ENCODE measurements at regions not wholly inside any gene's neighbourhood (a gene's known extent, or its start where the extent isn't known, plus 50 kb on each side); places are given as distances from the start of the nearest gene placed in this dataset.

- TF ChIP-seq, protein P1, sequence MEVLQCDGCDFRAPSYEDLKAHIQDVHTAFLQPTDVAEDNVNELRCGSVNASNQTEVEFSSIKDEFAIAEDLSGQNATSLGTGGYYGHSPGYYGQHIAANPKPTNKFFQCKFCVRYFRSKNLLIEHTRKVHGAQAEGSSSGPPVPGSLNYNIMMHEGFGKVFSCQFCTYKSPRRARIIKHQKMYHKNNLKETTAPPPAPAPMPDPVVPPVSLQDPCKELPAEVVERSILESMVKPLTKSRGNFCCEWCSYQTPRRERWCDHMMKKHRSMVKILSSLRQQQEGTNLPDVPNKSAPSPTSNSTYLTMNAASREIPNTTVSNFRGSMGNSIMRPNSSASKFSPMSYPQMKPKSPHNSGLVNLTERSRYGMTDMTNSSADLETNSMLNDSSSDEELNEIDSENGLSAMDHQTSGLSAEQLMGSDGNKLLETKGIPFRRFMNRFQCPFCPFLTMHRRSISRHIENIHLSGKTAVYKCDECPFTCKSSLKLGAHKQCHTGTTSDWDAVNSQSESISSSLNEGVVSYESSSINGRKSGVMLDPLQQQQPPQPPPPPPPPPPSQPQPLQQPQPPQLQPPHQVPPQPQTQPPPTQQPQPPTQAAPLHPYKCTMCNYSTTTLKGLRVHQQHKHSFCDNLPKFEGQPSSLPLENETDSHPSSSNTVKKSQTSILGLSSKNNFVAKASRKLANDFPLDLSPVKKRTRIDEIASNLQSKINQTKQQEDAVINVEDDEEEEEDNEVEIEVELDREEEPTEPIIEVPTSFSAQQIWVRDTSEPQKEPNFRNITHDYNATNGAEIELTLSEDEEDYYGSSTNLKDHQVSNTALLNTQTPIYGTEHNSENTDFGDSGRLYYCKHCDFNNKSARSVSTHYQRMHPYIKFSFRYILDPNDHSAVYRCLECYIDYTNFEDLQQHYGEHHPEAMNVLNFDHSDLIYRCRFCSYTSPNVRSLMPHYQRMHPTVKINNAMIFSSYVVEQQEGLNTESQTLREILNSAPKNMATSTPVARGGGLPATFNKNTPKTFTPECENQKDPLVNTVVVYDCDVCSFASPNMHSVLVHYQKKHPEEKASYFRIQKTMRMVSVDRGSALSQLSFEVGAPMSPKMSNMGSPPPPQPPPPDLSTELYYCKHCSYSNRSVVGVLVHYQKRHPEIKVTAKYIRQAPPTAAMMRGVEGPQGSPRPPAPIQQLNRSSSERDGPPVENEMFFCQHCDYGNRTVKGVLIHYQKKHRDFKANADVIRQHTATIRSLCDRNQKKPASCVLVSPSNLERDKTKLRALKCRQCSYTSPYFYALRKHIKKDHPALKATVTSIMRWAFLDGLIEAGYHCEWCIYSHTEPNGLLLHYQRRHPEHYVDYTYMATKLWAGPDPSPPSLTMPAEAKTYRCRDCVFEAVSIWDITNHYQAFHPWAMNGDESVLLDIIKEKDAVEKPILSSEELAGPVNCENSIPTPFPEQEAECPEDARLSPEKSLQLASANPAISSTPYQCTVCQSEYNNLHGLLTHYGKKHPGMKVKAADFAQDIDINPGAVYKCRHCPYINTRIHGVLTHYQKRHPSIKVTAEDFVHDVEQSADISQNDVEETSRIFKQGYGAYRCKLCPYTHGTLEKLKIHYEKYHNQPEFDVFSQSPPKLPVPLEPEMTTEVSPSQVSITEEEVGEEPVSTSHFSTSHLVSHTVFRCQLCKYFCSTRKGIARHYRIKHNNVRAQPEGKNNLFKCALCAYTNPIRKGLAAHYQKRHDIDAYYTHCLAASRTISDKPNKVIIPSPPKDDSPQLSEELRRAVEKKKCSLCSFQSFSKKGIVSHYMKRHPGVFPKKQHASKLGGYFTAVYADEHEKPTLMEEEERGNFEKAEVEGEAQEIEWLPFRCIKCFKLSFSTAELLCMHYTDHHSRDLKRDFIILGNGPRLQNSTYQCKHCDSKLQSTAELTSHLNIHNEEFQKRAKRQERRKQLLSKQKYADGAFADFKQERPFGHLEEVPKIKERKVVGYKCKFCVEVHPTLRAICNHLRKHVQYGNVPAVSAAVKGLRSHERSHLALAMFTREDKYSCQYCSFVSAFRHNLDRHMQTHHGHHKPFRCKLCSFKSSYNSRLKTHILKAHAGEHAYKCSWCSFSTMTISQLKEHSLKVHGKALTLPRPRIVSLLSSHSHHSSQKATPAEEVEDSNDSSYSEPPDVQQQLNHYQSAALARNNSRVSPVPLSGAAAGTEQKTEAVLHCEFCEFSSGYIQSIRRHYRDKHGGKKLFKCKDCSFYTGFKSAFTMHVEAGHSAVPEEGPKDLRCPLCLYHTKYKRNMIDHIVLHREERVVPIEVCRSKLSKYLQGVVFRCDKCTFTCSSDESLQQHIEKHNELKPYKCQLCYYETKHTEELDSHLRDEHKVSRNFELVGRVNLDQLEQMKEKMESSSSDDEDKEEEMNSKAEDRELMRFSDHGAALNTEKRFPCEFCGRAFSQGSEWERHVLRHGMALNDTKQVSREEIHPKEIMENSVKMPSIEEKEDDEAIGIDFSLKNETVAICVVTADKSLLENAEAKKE (CRISPR knock-in tag; IDR thresholded peaks at IDR 0.05), result no peak
- TF ChIP-seq CREB1 (CRISPR knock-in tag; IDR thresholded peaks at IDR 0.05; ENCODE audit: low read depth), result no peak
- TF ChIP-seq EZH2phosphoT487 (IDR thresholded peaks at IDR 0.05; ENCODE audit: unreplicated experiment), result no peak
- TF ChIP-seq, protein P2, sequence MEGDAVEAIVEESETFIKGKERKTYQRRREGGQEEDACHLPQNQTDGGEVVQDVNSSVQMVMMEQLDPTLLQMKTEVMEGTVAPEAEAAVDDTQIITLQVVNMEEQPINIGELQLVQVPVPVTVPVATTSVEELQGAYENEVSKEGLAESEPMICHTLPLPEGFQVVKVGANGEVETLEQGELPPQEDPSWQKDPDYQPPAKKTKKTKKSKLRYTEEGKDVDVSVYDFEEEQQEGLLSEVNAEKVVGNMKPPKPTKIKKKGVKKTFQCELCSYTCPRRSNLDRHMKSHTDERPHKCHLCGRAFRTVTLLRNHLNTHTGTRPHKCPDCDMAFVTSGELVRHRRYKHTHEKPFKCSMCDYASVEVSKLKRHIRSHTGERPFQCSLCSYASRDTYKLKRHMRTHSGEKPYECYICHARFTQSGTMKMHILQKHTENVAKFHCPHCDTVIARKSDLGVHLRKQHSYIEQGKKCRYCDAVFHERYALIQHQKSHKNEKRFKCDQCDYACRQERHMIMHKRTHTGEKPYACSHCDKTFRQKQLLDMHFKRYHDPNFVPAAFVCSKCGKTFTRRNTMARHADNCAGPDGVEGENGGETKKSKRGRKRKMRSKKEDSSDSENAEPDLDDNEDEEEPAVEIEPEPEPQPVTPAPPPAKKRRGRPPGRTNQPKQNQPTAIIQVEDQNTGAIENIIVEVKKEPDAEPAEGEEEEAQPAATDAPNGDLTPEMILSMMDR (conservative IDR thresholded peaks at IDR 0.05; ENCODE audit: low read depth in 2 of 2), result no peak
- TF ChIP-seq REST (IDR thresholded peaks at IDR 0.05; ENCODE audit: unreplicated experiment), result no peak
- no peak for TF ChIP-seq STAT1 (IDR thresholded peaks at IDR 0.05; ENCODE audit: unreplicated experiment)
- no peak for TF ChIP-seq EZH2 (IDR thresholded peaks at IDR 0.05; ENCODE audit: low read depth, unreplicated experiment)
- TF ChIP-seq POLR2AphosphoS5 (IDR thresholded peaks at IDR 0.05; ENCODE audit: low read depth), result no peak
- TF ChIP-seq NANOG (IDR thresholded peaks at IDR 0.05; ENCODE audit: borderline replicate concordance), result no peak
- no peak for TF ChIP-seq ZNF114 (CRISPR knock-in tag; IDR thresholded peaks at IDR 0.05)
These were observed 369.3 kb upstream of the IRX1 start (continued) for GRCh38 chr5:3226196-3226920.
